ENCODE measurements at regions not wholly inside any gene's neighbourhood (a gene's known extent, or its start where the extent isn't known, plus 50 kb on each side); places are given as distances from the start of the nearest gene placed in this dataset.

GRCh38 chr16:5187402-5187952 lies 89.9 kb upstream of the EEF2KMT start:
- no peaks in the 10 kb centered on the region for H3K36me3 ChIP-seq (ENCODE audit: control insufficient read depth in 1 of 2, insufficient read depth in 2 of 2, low read length in 2 of 2)
- ATAC-seq, result no peak
- no peaks in the 10 kb centered on the region for H3K4me1 ChIP-seq (ENCODE audit: control insufficient read depth in 1 of 2, insufficient read depth in 2 of 2, low read length in 2 of 2)
- H3K79me2 ChIP-seq (ENCODE audit: insufficient read depth, low read length), result no peaks in the 10 kb centered on the region
- H3K9ac ChIP-seq (ENCODE audit: low read length), result no peak overlapping the region
- ChIA-PET CTCF (no interaction called here), RAD21 (ENCODE audit: low non-redundant PET in 1 of 2, low total read pairs in 2 of 2, uncharacterized antibody in 2 of 2, unreplicated experiment in 2 of 2) (no interaction called here), POLR2A (no interaction called here)
- DNase-seq (ENCODE audit: low read depth, low spot score), result no peak
- TF ChIP-seq EZH2 (IDR thresholded peaks at IDR 0.05) (no peak), FOSL1 (IDR thresholded peaks at IDR 0.05; ENCODE audit: low read depth) (no peak), TCF7L2 (IDR thresholded peaks at IDR 0.05; ENCODE audit: borderline replicate concordance, extremely low read depth, insufficient read depth, insufficient read length) (no peak), ZFX (IDR thresholded peaks at IDR 0.05) (no peak), YY1 (IDR thresholded peaks at IDR 0.05; ENCODE audit: extremely low read depth, insufficient replicate concordance, low read depth, low read length) (no peak), ATF3 (IDR thresholded peaks at IDR 0.05) (no peak), CEBPB (IDR thresholded peaks at IDR 0.05; ENCODE audit: low read depth) (no peak)
- H3K4me3 ChIP-seq (replicated peaks in 1 of 2; ENCODE audit: low read depth in 1 of 2, low read length in 2 of 2), result no peak overlapping the region
- H3K27me3 ChIP-seq (ENCODE audit: insufficient read depth, low read length), result no peaks in the 10 kb centered on the region
- H3K4me2 ChIP-seq (ENCODE audit: low read length), result no peak overlapping the region
- H2AFZ ChIP-seq (ENCODE audit: low read depth, low read length, poor library complexity, severe bottlenecking), result no peak overlapping the region
- intact Hi-C loops (cut with micrococcal nuclease), result no loop called here
- H3K9me2 ChIP-seq (ENCODE audit: insufficient read depth), result no peaks in the 10 kb centered on the region
- H3K27ac ChIP-seq (ENCODE audit: low read depth, low read length), result no peak overlapping the region
- no peaks in the 10 kb centered on the region for H3K9me3 ChIP-seq (ENCODE audit: control insufficient read depth in 1 of 2, insufficient read depth in 1 of 2, low read depth in 1 of 2, low read length in 2 of 2)
- no peaks in the 10 kb centered on the region for H4K20me1 ChIP-seq (ENCODE audit: insufficient read depth)
- no TSS peak for BruUV-seq (replicated peaks)

- H2AFZ ChIP-seq (ENCODE audit: low read depth, low read length, poor library complexity, severe bottlenecking), result no peak overlapping the region
- no TSS peak for BruUV-seq (replicated peaks)
- no peak for ATAC-seq
- no peak overlapping the region for H3K27ac ChIP-seq (ENCODE audit: low read depth, low read length)
- no peak overlapping the region for H3K4me3 ChIP-seq (replicated peaks in 1 of 2; ENCODE audit: low read depth in 1 of 2, low read length in 2 of 2)
- H3K36me3 ChIP-seq (ENCODE audit: control insufficient read depth in 1 of 2, insufficient read depth in 2 of 2, low read length in 2 of 2), result no peaks in the 10 kb centered on the region
- ChIA-PET RAD21 (ENCODE audit: low non-redundant PET in 1 of 2, low total read pairs in 2 of 2, uncharacterized antibody in 2 of 2, unreplicated experiment in 2 of 2) (no interaction called here), CTCF (no interaction called here), POLR2A (no interaction called here)
- no peak overlapping the region for H3K4me2 ChIP-seq (ENCODE audit: low read length)
- TF ChIP-seq ZBTB33 (IDR thresholded peaks at IDR 0.05; ENCODE audit: extremely low read depth, insufficient replicate concordance, low read length) (no peak), POLR2AphosphoS5 (IDR thresholded peaks at IDR 0.05; ENCODE audit: low read depth, low read length) (no peak), TCF7L2 (IDR thresholded peaks at IDR 0.05; ENCODE audit: borderline replicate concordance, extremely low read depth, insufficient read depth, insufficient read length) (no peak), MAX (IDR thresholded peaks at IDR 0.05) (no peak), EGR1 (IDR thresholded peaks at IDR 0.05; ENCODE audit: low read depth) (no peak), POLR2A (IDR thresholded peaks at IDR 0.05; ENCODE audit: borderline replicate concordance, extremely low read depth, insufficient read depth, insufficient read length) (no peak), CTCF (IDR thresholded peaks at IDR 0.05 in 2 of 3, conservative IDR thresholded peaks at IDR 0.05 in 1 of 3; ENCODE audit: borderline replicate concordance in 1 of 3, insufficient read depth in 1 of 3, low read depth in 2 of 3, low read length in 2 of 3) (no peak), EZH2 (IDR thresholded peaks at IDR 0.05) (no peak), ZFX (IDR thresholded peaks at IDR 0.05) (no peak)
- no peak for DNase-seq (ENCODE audit: low read depth, low spot score)
- H3K27me3 ChIP-seq (ENCODE audit: insufficient read depth, low read length), result no peaks in the 10 kb centered on the region
- H3K9me2 ChIP-seq (ENCODE audit: insufficient read depth), result no peaks in the 10 kb centered on the region
- H4K20me1 ChIP-seq (ENCODE audit: insufficient read depth), result no peaks in the 10 kb centered on the region
- intact Hi-C loops (cut with micrococcal nuclease), result no loop called here
- H3K79me2 ChIP-seq (ENCODE audit: insufficient read depth, low read length), result no peaks in the 10 kb centered on the region
- no peak overlapping the region for H3K9ac ChIP-seq (ENCODE audit: low read length)
- H3K4me1 ChIP-seq (ENCODE audit: control insufficient read depth in 1 of 2, insufficient read depth in 2 of 2, low read length in 2 of 2), result no peaks in the 10 kb centered on the region
- H3K9me3 ChIP-seq (ENCODE audit: control insufficient read depth in 1 of 2, insufficient read depth in 1 of 2, low read depth in 1 of 2, low read length in 2 of 2), result no peaks in the 10 kb centered on the region
Measured at GRCh38 chr16:5186381-5186903, 88.8 kb upstream of the EEF2KMT start.
